HG02610 (cell line): ENCODE measurements at regions not wholly inside any gene's neighbourhood (a gene's known extent, or its start where the extent isn't known, plus 50 kb on each side); places are given as distances from the start of the nearest gene placed in this dataset.
"Not testable (repeated sequence)": the region's sequence is repeated elsewhere in the genome, so short reads cannot be mapped to it uniquely, and the experiment has no call there.

ENCODE experiments used
- ATAC-seq: cut with Tn5 transposase; IDR thresholded peaks from one replicate; pipeline ENCODE4 v1.9.1; 2021; ENCODE audit warnings: mild to moderate bottlenecking, moderate library complexity; ENCODE audit not compliant: unreplicated experiment

GRCh38 chr3:173217127-173217526, 76.1 kb upstream of the SPATA16 start:
- no peak for ATAC-seq

GRCh38 chr3:173216063-173216462, 75.0 kb upstream of the SPATA16 start:
- no peak for ATAC-seq

- ATAC-seq = no peak
These were observed 73.5 kb upstream of the SPATA16 start for GRCh38 chr3:173214576-173214975.

GRCh38 chr3:173199568-173199967, 58.5 kb upstream of the SPATA16 start:
- ATAC-seq = no peak

GRCh38 chr3:173194868-173195267, 53.8 kb upstream of the SPATA16 start:
- ATAC-seq = not testable (repeated sequence)

- ATAC-seq = no peak
These were observed 50.6 kb upstream of the SPATA16 start for GRCh38 chr3:173191611-173192010.
